CD14-positive monocyte (primary cell): ENCODE measurements at regions not wholly inside any gene's neighbourhood (a gene's known extent, or its start where the extent isn't known, plus 50 kb on each side); places are given as distances from the start of the nearest gene placed in this dataset.

ENCODE experiments used
- DNase-seq, 3 donors: peaks; one replicate each; pipeline ENCODE4 v3.0.0-alpha.2; 2011 to 2022
- H2AFZ ChIP-seq: 2 replicates; pipeline ENCODE4 v1.6.0; 2012; ENCODE audit warnings: mild to moderate bottlenecking, low read depth, low read length, inconsistent platforms; ENCODE audit not compliant: insufficient read depth, poor library complexity, severe bottlenecking
- H3K27ac ChIP-seq, 2 donors: 1 replicate in 1 of 2; 2 replicates in 1 of 2; pipeline ENCODE4 v1.5.1; 2012 to 2013; ENCODE audit warnings: low read length in 2 of 2, control low read depth in 1 of 2, inconsistent platforms in 1 of 2, low read depth in 1 of 2, mild to moderate bottlenecking in 1 of 2
- H3K27me3 ChIP-seq, 2 donors: one replicate each; pipeline versions ENCODE4 v1.6.0 to v1.6.1; 2011 to 2013; ENCODE audit warnings: low read length in 2 of 2; ENCODE audit not compliant: control insufficient read depth in 2 of 2, insufficient read depth in 2 of 2
- H3K36me3 ChIP-seq, 2 donors: replicated peaks in 1 of 2; 1 replicate in 1 of 2; 2 replicates in 1 of 2; pipeline versions ENCODE4 v1.5.1 to v1.6.1; 2012 to 2013; ENCODE audit warnings: low read length in 2 of 2, control low read depth in 1 of 2, inconsistent platforms in 1 of 2, mild to moderate bottlenecking in 1 of 2; ENCODE audit not compliant: insufficient read depth in 2 of 2, control insufficient read depth in 1 of 2
- H3K4me1 ChIP-seq, 2 donors: 1 replicate in 1 of 2; 2 replicates in 1 of 2; pipeline versions ENCODE4 v1.5.1 to v1.6.1; 2012 to 2013; ENCODE audit warnings: low read length in 2 of 2, control low read depth in 1 of 2, inconsistent platforms in 1 of 2, mild to moderate bottlenecking in 1 of 2, moderate library complexity in 1 of 2; ENCODE audit not compliant: insufficient read depth in 2 of 2, control insufficient read depth in 1 of 2
- H3K4me2 ChIP-seq: replicated peaks from 2 replicates; pipeline ENCODE3; 2012; ENCODE audit warnings: low read length, moderate library complexity, mild to moderate bottlenecking; ENCODE audit not compliant: poor library complexity, severe bottlenecking; ENCODE audit errors: extremely low read depth
- H3K4me3 ChIP-seq, 3 experiments: fragments of 200-600 bp in 1 of 3; sonication (generic) in 1 of 3; replicated peaks in 1 of 3; 1 replicate in 2 of 3; 2 replicates in 1 of 3; pipeline ENCODE4 v1.5.1; 2011 to 2013; ENCODE audit warnings: low read length in 3 of 3, mild to moderate bottlenecking in 3 of 3, control low read depth in 2 of 3, low read depth in 2 of 3, inconsistent platforms in 1 of 3, moderate library complexity in 1 of 3
- H3K79me2 ChIP-seq: 2 replicates; pipeline ENCODE4 v1.6.0; 2012; ENCODE audit warnings: mild to moderate bottlenecking, control low read depth, inconsistent platforms, low read length, moderate library complexity; ENCODE audit not compliant: insufficient read depth
- H3K9ac ChIP-seq: 2 replicates; pipeline ENCODE4 v1.6.0; 2017; ENCODE audit warnings: low read length, mild to moderate bottlenecking; ENCODE audit not compliant: insufficient read depth, poor library complexity, severe bottlenecking
- H3K9me3 ChIP-seq, 2 donors: replicated peaks in 1 of 2; 1 replicate in 1 of 2; 2 replicates in 1 of 2; pipeline versions ENCODE4 v1.5.1 to v1.6.1; 2012 to 2013; ENCODE audit warnings: low read length in 2 of 2, control low read depth in 1 of 2; ENCODE audit not compliant: control insufficient read depth in 1 of 2, insufficient read depth in 1 of 2
- H4K20me1 ChIP-seq: 2 replicates; pipeline ENCODE4 v1.6.0; 2012; ENCODE audit warnings: mild to moderate bottlenecking, low read length, control low read depth, moderate library complexity; ENCODE audit not compliant: insufficient read depth
- H3K27ac Mint-ChIP-seq, 7 donors: one replicate each; pipeline ENCODE4 v1.8.0; 2020; ENCODE audit warnings: mild to moderate bottlenecking in 7 of 7, mixed read lengths in 7 of 7, moderate library complexity in 6 of 7, inconsistent platforms in 2 of 7
- H3K27me3 Mint-ChIP-seq, 3 donors: one replicate each; pipeline ENCODE4 v1.8.0; 2021 to 2022; ENCODE audit warnings: low read depth in 3 of 3, mild to moderate bottlenecking in 3 of 3, mixed read lengths in 3 of 3, moderate library complexity in 3 of 3, inconsistent platforms in 1 of 3
- H3K36me3 Mint-ChIP-seq, 2 donors: one replicate each; pipeline ENCODE4 v1.8.0; 2020; ENCODE audit warnings: mixed read lengths in 2 of 2, inconsistent platforms in 1 of 2, mild to moderate bottlenecking in 1 of 2
- H3K4me1 Mint-ChIP-seq: one replicate; pipeline ENCODE4 v1.8.0; 2020; ENCODE audit warnings: mild to moderate bottlenecking, mixed read lengths
- H3K4me3 Mint-ChIP-seq, 2 donors: one replicate each; pipeline ENCODE4 v1.8.0; 2020; ENCODE audit warnings: mild to moderate bottlenecking in 2 of 2, mixed read lengths in 2 of 2, moderate library complexity in 1 of 2
- H3K9me3 Mint-ChIP-seq, 7 donors: one replicate each; pipeline ENCODE4 v1.8.0; 2020 to 2022; ENCODE audit warnings: mixed read lengths in 7 of 7, mild to moderate bottlenecking in 6 of 7, moderate library complexity in 6 of 7, inconsistent platforms in 2 of 7
- WGBS: methylation state at CpG from one replicate; pipeline ENCODE4 v1.1.5; 2013; ENCODE audit warnings: missing lambda C conversion rate; ENCODE audit not compliant: insufficient coverage; 5-methylcytosine and 5-hydroxymethylcytosine counted together
- intact Hi-C, 2 donors: fragments of 100-400 bp; cut with micrococcal nuclease; formaldehyde crosslinking; loops; one replicate each; pipeline versions ENCODE4 v1.15.0 to v1.15.1; 2023
- TF ChIP-seq, protein P1 (sequence below): fragments of 200-600 bp; IDR thresholded peaks from one replicate; pipeline ENCODE4 v1.8.0; 2022; ENCODE audit warnings: antibody characterized with exemption, mild to moderate bottlenecking

DNA sequence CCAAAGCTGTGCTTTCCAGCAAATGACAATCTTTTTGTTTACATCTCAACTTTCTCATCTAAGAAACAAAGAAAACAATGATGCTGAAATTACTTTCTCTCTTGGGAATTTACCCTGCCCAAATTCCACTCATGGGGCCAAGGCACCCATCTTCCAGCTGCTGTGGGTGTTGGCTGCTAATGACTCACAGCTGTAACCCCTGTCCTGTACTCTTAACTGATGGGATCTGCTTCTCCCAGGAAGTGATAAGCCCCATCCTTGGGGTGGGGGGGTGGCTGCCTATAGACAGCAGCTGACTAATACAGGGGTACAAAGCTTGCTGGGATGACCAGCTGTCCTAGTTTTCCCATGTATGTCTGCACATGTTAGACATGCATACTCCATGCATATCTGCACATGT is 938.6 kb downstream of the C6orf118 start:
- no peak overlapping the region for H2AFZ ChIP-seq
- no peaks in the 10 kb centered on the region for H3K4me1 ChIP-seq
- H3K27me3 ChIP-seq: no peaks in the 10 kb centered on the region
- H3K4me3 ChIP-seq: no peak overlapping the region
- peaks cover 0 to 10% (median 5%) of the 10 kb centered on the region in 7 donors for H3K9me3 Mint-ChIP-seq
- no peak overlapping the region for H3K9ac ChIP-seq
- H3K4me1 Mint-ChIP-seq: no peaks in the 10 kb centered on the region
- no peak for DNase-seq
- no peaks in the 10 kb centered on the region for H4K20me1 ChIP-seq
- no peaks in the 10 kb centered on the region for H3K79me2 ChIP-seq
- no peaks in the 10 kb centered on the region for H3K36me3 ChIP-seq
- TF ChIP-seq, protein P1, sequence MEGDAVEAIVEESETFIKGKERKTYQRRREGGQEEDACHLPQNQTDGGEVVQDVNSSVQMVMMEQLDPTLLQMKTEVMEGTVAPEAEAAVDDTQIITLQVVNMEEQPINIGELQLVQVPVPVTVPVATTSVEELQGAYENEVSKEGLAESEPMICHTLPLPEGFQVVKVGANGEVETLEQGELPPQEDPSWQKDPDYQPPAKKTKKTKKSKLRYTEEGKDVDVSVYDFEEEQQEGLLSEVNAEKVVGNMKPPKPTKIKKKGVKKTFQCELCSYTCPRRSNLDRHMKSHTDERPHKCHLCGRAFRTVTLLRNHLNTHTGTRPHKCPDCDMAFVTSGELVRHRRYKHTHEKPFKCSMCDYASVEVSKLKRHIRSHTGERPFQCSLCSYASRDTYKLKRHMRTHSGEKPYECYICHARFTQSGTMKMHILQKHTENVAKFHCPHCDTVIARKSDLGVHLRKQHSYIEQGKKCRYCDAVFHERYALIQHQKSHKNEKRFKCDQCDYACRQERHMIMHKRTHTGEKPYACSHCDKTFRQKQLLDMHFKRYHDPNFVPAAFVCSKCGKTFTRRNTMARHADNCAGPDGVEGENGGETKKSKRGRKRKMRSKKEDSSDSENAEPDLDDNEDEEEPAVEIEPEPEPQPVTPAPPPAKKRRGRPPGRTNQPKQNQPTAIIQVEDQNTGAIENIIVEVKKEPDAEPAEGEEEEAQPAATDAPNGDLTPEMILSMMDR: no peak
- H3K9me3 ChIP-seq: peaks cover 9 to 11% of the 10 kb centered on the region in 2 donors
- H3K27ac ChIP-seq: no peak overlapping the region
- no peak overlapping the region for H3K4me3 Mint-ChIP-seq
- no peaks in the 10 kb centered on the region for H3K27me3 Mint-ChIP-seq
- H3K36me3 Mint-ChIP-seq: no peaks in the 10 kb centered on the region
- H3K27ac Mint-ChIP-seq: no peak overlapping the region
- intact Hi-C loops: no loop called here
- H3K4me2 ChIP-seq: no peak overlapping the region

DNA sequence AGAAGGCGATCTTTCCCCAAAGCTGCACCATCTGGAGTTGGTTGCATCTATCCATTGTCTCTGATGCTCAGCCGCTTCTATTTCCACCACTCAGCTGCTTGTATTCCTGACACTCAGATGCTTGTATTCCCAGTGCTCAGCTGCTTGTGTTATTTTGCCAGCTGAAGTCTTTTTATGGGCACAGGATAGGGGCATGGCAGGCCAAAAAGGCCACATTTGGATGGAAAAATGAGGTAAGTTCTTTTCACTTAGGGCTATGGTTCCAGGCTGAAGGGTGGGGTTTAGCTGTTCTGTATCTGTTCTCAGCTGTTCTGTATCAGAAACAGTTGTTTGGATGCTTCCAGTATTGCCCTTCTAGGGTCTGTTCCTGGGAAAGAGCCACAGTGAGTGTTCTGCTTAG is 944.9 kb downstream of the QKI start:
- intact Hi-C loops: no loop called here
- Histone ChIP-seq H3K9ac (no peak overlapping the region), H3K9me3 (peaks cover 13 to 48% of the 10 kb centered on the region in 2 donors), H3K4me1 (no peaks in the 10 kb centered on the region), H3K27ac (no peak overlapping the region), H2AFZ (no peak overlapping the region), H3K4me2 (no peak overlapping the region), H3K36me3 (no peaks in the 10 kb centered on the region), H3K27me3 (no peaks in the 10 kb centered on the region), H3K79me2 (no peaks in the 10 kb centered on the region), H3K4me3 (no peak overlapping the region), H4K20me1 (no peaks in the 10 kb centered on the region)
- 100% methylated on average over 2 of the region's 2 CpGs for WGBS
- DNase-seq: no peak
- H3K4me1 Mint-ChIP-seq: no peaks in the 10 kb centered on the region
- no peak overlapping the region for H3K27ac Mint-ChIP-seq
- TF ChIP-seq, protein P1: no peak
- H3K27me3 Mint-ChIP-seq: peaks cover 0 to 1% (median 0%) of the 10 kb centered on the region in 3 donors
- peaks cover 3 to 19% (median 8%) of the 10 kb centered on the region in 7 donors for H3K9me3 Mint-ChIP-seq
- no peak overlapping the region for H3K4me3 Mint-ChIP-seq
- no peaks in the 10 kb centered on the region for H3K36me3 Mint-ChIP-seq
